Transverse colon (tissue), 3 donors: ENCODE measurements at regions not wholly inside any gene's neighbourhood (a gene's known extent, or its start where the extent isn't known, plus 50 kb on each side); places are given as distances from the start of the nearest gene placed in this dataset.

Source experiments
- CTCF ChIP-seq, 5 experiments: fragments of 200-600 bp in 3 of 5; fragments of 450-650 bp in 2 of 5; sonication (generic) in 3 of 5; IDR thresholded peaks; 1 replicate in 2 of 5; 2 replicates in 3 of 5; pipeline ENCODE4 v1.5.1; 2016 to 2017; ENCODE audit warnings: antibody characterized with exemption in 5 of 5, inconsistent platforms in 3 of 5, mild to moderate bottlenecking in 2 of 5, moderate library complexity in 1 of 5
- EP300 ChIP-seq: sonication (generic); formaldehyde crosslinking; IDR thresholded peaks from one replicate; pipeline ENCODE4 v1.6.1; 2017; ENCODE audit warnings: antibody characterized with exemption, low read depth

GRCh38 chr9:93824386-93825294 lies 130.5 kb downstream of the BARX1 start:
- no peak for TF ChIP-seq CTCF (IDR thresholded peaks at IDR 0.05)
- TF ChIP-seq EP300, result no peak
